NCI-H748 (cell line): ENCODE measurements at regions not wholly inside any gene's neighbourhood (a gene's known extent, or its start where the extent isn't known, plus 50 kb on each side); places are given as distances from the start of the nearest gene placed in this dataset.
A peak's percentile ranks its signal among the peaks of the same experiment; 100 is the strongest.

Source experiments
- DNase-seq: peaks from one replicate; lab custom pipeline; 2025; ENCODE audit not compliant: unreplicated experiment; lab: John Stamatoyannopoulos, UW

- DNase-seq = no peak
Measured at GRCh38 chr2:196314157-196314556, 142.8 kb upstream of the STK17B start.

- DNase-seq = no peak
Measured at GRCh38 chr2:196314780-196315179, 143.4 kb upstream of the STK17B start.

- DNase-seq = no peak
Measured at GRCh38 chr2:196315388-196316049, 144.1 kb upstream of the STK17B start.

- no peak for DNase-seq
Measured at GRCh38 chr2:196316050-196316430, 144.7 kb upstream of the STK17B start.

GRCh38 chr2:196318517-196319377 is 147.4 kb upstream of the STK17B start:
- DNase-seq = no peak

GRCh38 chr2:196322973-196323810 is 151.8 kb upstream of the STK17B start:
- no peak for DNase-seq

GRCh38 chr2:196324211-196324610 is 152.8 kb upstream of the STK17B start:
- DNase-seq = no peak

GRCh38 chr2:196328088-196328680 is 156.8 kb upstream of the STK17B start:
- no peak for DNase-seq

- peak; percentile 57 for DNase-seq
Measured at GRCh38 chr2:196329959-196330358, 158.6 kb upstream of the STK17B start.

GRCh38 chr2:196330645-196331044 is 159.3 kb upstream of the STK17B start:
- DNase-seq = peak; percentile 93

GRCh38 chr2:196331143-196331542 is 159.8 kb upstream of the STK17B start:
- peak; percentile 78 for DNase-seq

- DNase-seq = no peak
Measured at GRCh38 chr2:196331851-196332250, 160.5 kb upstream of the STK17B start.

GRCh38 chr2:196333397-196333796 is 162.0 kb upstream of the STK17B start:
- no peak for DNase-seq

GRCh38 chr2:196334710-196335109 is 163.3 kb upstream of the STK17B start:
- no peak for DNase-seq

- no peak for DNase-seq
Measured at GRCh38 chr2:196335221-196335634, 163.8 kb upstream of the STK17B start.

GRCh38 chr2:196336207-196336606 is 164.8 kb upstream of the STK17B start:
- no peak for DNase-seq

GRCh38 chr2:196336715-196337114 is 165.3 kb upstream of the STK17B start:
- no peak for DNase-seq

GRCh38 chr2:196337208-196337953 is 166.0 kb upstream of the STK17B start:
- DNase-seq = peak; percentile 49

GRCh38 chr2:196338440-196338839 is 167.1 kb upstream of the STK17B start:
- no peak for DNase-seq

GRCh38 chr2:196341277-196341841 is 170.0 kb upstream of the STK17B start:
- DNase-seq = no peak
